Mesendoderm (in vitro differentiated cells): ENCODE measurements at regions not wholly inside any gene's neighbourhood (a gene's known extent, or its start where the extent isn't known, plus 50 kb on each side); places are given as distances from the start of the nearest gene placed in this dataset.

Experiments
- DNase-seq: peaks from one replicate; pipeline ENCODE4 v3.0.0; 2013
- H2AK5ac ChIP-seq: 2 replicates; pipeline ENCODE4 v1.6.1; 2013; ENCODE audit warnings: low read length, inconsistent platforms
- H2BK120ac ChIP-seq: 2 replicates; pipeline ENCODE4 v1.6.1; 2013; ENCODE audit warnings: low read depth, mild to moderate bottlenecking, low read length, moderate library complexity, mixed read lengths
- H2BK15ac ChIP-seq: replicated peaks from 2 replicates; pipeline ENCODE4 v1.6.1; 2013; ENCODE audit warnings: low read depth, mild to moderate bottlenecking, moderate library complexity
- H2BK5ac ChIP-seq: 2 replicates; pipeline ENCODE4 v1.6.1; 2013; ENCODE audit warnings: low read length, inconsistent platforms
- H3K18ac ChIP-seq: 2 replicates; pipeline ENCODE4 v1.6.1; 2013; ENCODE audit warnings: mild to moderate bottlenecking, low read length, mixed read lengths
- H3K23ac ChIP-seq: one replicate; pipeline ENCODE4 v1.6.1; 2013; ENCODE audit warnings: low read length
- H3K27ac ChIP-seq: 2 replicates; pipeline ENCODE4 v1.5.1; 2013; ENCODE audit warnings: low read depth, mild to moderate bottlenecking, inconsistent platforms, low read length, moderate library complexity
- H3K27me3 ChIP-seq: 2 replicates; pipeline ENCODE4 v1.6.1; 2013; ENCODE audit warnings: low read length, control low read depth, mild to moderate bottlenecking, inconsistent platforms; ENCODE audit not compliant: insufficient read depth, poor library complexity
- H3K36me3 ChIP-seq: 2 replicates; pipeline ENCODE4 v1.6.1; 2013; ENCODE audit warnings: low read length, inconsistent platforms; ENCODE audit not compliant: control insufficient read depth, insufficient read depth
- H3K4ac ChIP-seq: one replicate; pipeline ENCODE4 v1.6.1; 2013; ENCODE audit warnings: low read depth, mild to moderate bottlenecking, low read length, moderate library complexity
- H3K4me1 ChIP-seq: 2 replicates; pipeline ENCODE4 v1.6.1; 2013; ENCODE audit warnings: low read depth, low read length, inconsistent platforms; ENCODE audit not compliant: control insufficient read depth
- H3K4me2 ChIP-seq: 2 replicates; pipeline ENCODE4 v1.6.1; 2013; ENCODE audit warnings: low read length
- H3K4me3 ChIP-seq: 2 replicates; pipeline ENCODE4 v1.5.1; 2013; ENCODE audit warnings: mild to moderate bottlenecking, low read length
- H3K56ac ChIP-seq: one replicate; pipeline ENCODE4 v1.6.1; 2013; ENCODE audit warnings: low read length
- H3K79me1 ChIP-seq: 2 replicates; pipeline ENCODE4 v1.6.1; 2013; ENCODE audit warnings: low read length, inconsistent platforms
- H3K79me2 ChIP-seq: 2 replicates; pipeline ENCODE4 v1.6.1; 2013; ENCODE audit warnings: mild to moderate bottlenecking, low read length; ENCODE audit not compliant: control insufficient read depth, insufficient read depth
- H3K9ac ChIP-seq: 2 replicates; pipeline ENCODE4 v1.6.1; 2013; ENCODE audit warnings: low read length, inconsistent platforms
- H4K5ac ChIP-seq: one replicate; pipeline ENCODE4 v1.6.1; 2013; ENCODE audit warnings: low read length
- H4K8ac ChIP-seq: one replicate; pipeline ENCODE4 v1.6.1; 2013; ENCODE audit warnings: low read depth, mild to moderate bottlenecking, control low read depth, low read length, moderate library complexity
- WGBS: extraction: QIAGEN DNeasy Blood & Tissue Kit; methylation state at CpG from one replicate; pipeline ENCODE4 v1.1.7; 2013; ENCODE audit warnings: low lambda C conversion rate, missing lambda C conversion rate; ENCODE audit not compliant: insufficient coverage; ENCODE audit errors: extremely low coverage; 5-methylcytosine and 5-hydroxymethylcytosine counted together

GRCh38 chr2:147378403-147378802, 466.4 kb upstream of the ACVR2A start:
- H3K4me3 ChIP-seq = no peak overlapping the region
- no peaks in the 10 kb centered on the region for H3K36me3 ChIP-seq
- no CpG with 5 or more reads among the region's 1 CpG for WGBS
- H2BK15ac ChIP-seq = no peak overlapping the region
- H3K56ac ChIP-seq = no peak overlapping the region
- no peak overlapping the region for H3K27ac ChIP-seq
- no peak overlapping the region for H3K18ac ChIP-seq
- no peak overlapping the region for H3K4me2 ChIP-seq
- no peak overlapping the region for H2BK120ac ChIP-seq
- H3K23ac ChIP-seq = no peak overlapping the region
- no peak overlapping the region for H4K5ac ChIP-seq
- no peak overlapping the region for H3K9ac ChIP-seq
- no peak overlapping the region for H2AK5ac ChIP-seq
- DNase-seq = no peak
- H3K79me2 ChIP-seq = no peaks in the 10 kb centered on the region
- H4K8ac ChIP-seq = no peak overlapping the region
- H3K27me3 ChIP-seq = no peaks in the 10 kb centered on the region
- no peak overlapping the region for H3K4ac ChIP-seq
- no peak overlapping the region for H2BK5ac ChIP-seq
- H3K4me1 ChIP-seq = peaks cover 3% of the 10 kb centered on the region
- no peaks in the 10 kb centered on the region for H3K79me1 ChIP-seq

GRCh38 chr2:147375073-147375472, 469.8 kb upstream of the ACVR2A start:
- no peak overlapping the region for H3K4ac ChIP-seq
- H2BK15ac ChIP-seq = no peak overlapping the region
- H3K79me2 ChIP-seq = no peaks in the 10 kb centered on the region
- H3K23ac ChIP-seq = no peak overlapping the region
- H2BK120ac ChIP-seq = no peak overlapping the region
- no peaks in the 10 kb centered on the region for H3K79me1 ChIP-seq
- no peak overlapping the region for H3K4me2 ChIP-seq
- no peak overlapping the region for H3K56ac ChIP-seq
- no peak overlapping the region for H3K18ac ChIP-seq
- H3K9ac ChIP-seq = no peak overlapping the region
- H2BK5ac ChIP-seq = no peak overlapping the region
- no peak overlapping the region for H4K5ac ChIP-seq
- no peak overlapping the region for H4K8ac ChIP-seq
- no peak overlapping the region for H3K4me3 ChIP-seq
- no peak overlapping the region for H3K27ac ChIP-seq
- no peaks in the 10 kb centered on the region for H3K27me3 ChIP-seq
- H3K4me1 ChIP-seq = no peaks in the 10 kb centered on the region
- no peak for DNase-seq
- no peak overlapping the region for H2AK5ac ChIP-seq
- no peaks in the 10 kb centered on the region for H3K36me3 ChIP-seq
- WGBS = no CpG with 5 or more reads among the region's 1 CpG

GRCh38 chr2:147374423-147374811, 470.4 kb upstream of the ACVR2A start:
- H3K27ac ChIP-seq = no peak overlapping the region
- H3K4ac ChIP-seq = no peak overlapping the region
- H2BK120ac ChIP-seq = no peak overlapping the region
- no peak overlapping the region for H3K56ac ChIP-seq
- H4K5ac ChIP-seq = no peak overlapping the region
- H3K4me1 ChIP-seq = no peaks in the 10 kb centered on the region
- no peak overlapping the region for H3K4me2 ChIP-seq
- DNase-seq = no peak
- H2BK15ac ChIP-seq = no peak overlapping the region
- H2AK5ac ChIP-seq = no peak overlapping the region
- no peaks in the 10 kb centered on the region for H3K36me3 ChIP-seq
- no peak overlapping the region for H4K8ac ChIP-seq
- no peak overlapping the region for H3K4me3 ChIP-seq
- no peak overlapping the region for H3K9ac ChIP-seq
- no peak overlapping the region for H3K23ac ChIP-seq
- H2BK5ac ChIP-seq = no peak overlapping the region
- H3K18ac ChIP-seq = no peak overlapping the region
- H3K79me2 ChIP-seq = no peaks in the 10 kb centered on the region
- H3K79me1 ChIP-seq = no peaks in the 10 kb centered on the region
- H3K27me3 ChIP-seq = no peaks in the 10 kb centered on the region

GRCh38 chr2:147373800-147374422, 470.9 kb upstream of the ACVR2A start:
- no peak overlapping the region for H3K27ac ChIP-seq
- no peaks in the 10 kb centered on the region for H3K4me1 ChIP-seq
- no peaks in the 10 kb centered on the region for H3K79me2 ChIP-seq
- H3K23ac ChIP-seq = no peak overlapping the region
- no peak overlapping the region for H2BK120ac ChIP-seq
- H3K27me3 ChIP-seq = no peaks in the 10 kb centered on the region
- no peak overlapping the region for H2AK5ac ChIP-seq
- H3K9ac ChIP-seq = no peak overlapping the region
- H3K79me1 ChIP-seq = no peaks in the 10 kb centered on the region
- WGBS = no CpG with 5 or more reads among the region's 3 CpGs
- no peak overlapping the region for H4K5ac ChIP-seq
- no peak overlapping the region for H4K8ac ChIP-seq
- no peak overlapping the region for H3K18ac ChIP-seq
- H3K4ac ChIP-seq = no peak overlapping the region
- DNase-seq = no peak
- no peaks in the 10 kb centered on the region for H3K36me3 ChIP-seq
- no peak overlapping the region for H3K56ac ChIP-seq
- no peak overlapping the region for H2BK15ac ChIP-seq
- H3K4me2 ChIP-seq = no peak overlapping the region
- H3K4me3 ChIP-seq = no peak overlapping the region
- H2BK5ac ChIP-seq = no peak overlapping the region

GRCh38 chr2:147368306-147368705, 476.5 kb upstream of the ACVR2A start:
- Histone ChIP-seq H3K4me2 (no peak overlapping the region), H2BK120ac (no peak overlapping the region), H4K8ac (no peak overlapping the region), H3K36me3 (no peaks in the 10 kb centered on the region), H3K79me1 (no peaks in the 10 kb centered on the region), H3K56ac (no peak overlapping the region), H3K23ac (no peak overlapping the region), H3K18ac (no peak overlapping the region), H3K27ac (no peak overlapping the region), H3K4me1 (peaks cover 2% of the 10 kb centered on the region), H3K27me3 (no peaks in the 10 kb centered on the region), H3K79me2 (no peaks in the 10 kb centered on the region), H2BK15ac (no peak overlapping the region), H2AK5ac (no peak overlapping the region), H3K4me3 (no peak overlapping the region), H3K9ac (no peak overlapping the region), H2BK5ac (no peak overlapping the region), H4K5ac (no peak overlapping the region), H3K4ac (no peak overlapping the region)
- DNase-seq = no peak

- Histone ChIP-seq H2AK5ac (no peak overlapping the region), H3K4me3 (no peak overlapping the region), H3K23ac (no peak overlapping the region), H3K79me2 (no peaks in the 10 kb centered on the region), H3K27ac (no peak overlapping the region), H2BK120ac (peak overlapping the region; percentile 90), H3K4me2 (no peak overlapping the region), H2BK15ac (no peak overlapping the region), H3K56ac (no peak overlapping the region), H3K4ac (peak overlapping the region; percentile 70), H4K8ac (no peak overlapping the region), H3K27me3 (no peaks in the 10 kb centered on the region), H3K36me3 (no peaks in the 10 kb centered on the region), H3K79me1 (no peaks in the 10 kb centered on the region), H4K5ac (no peak overlapping the region), H3K9ac (no peak overlapping the region), H3K18ac (peak overlapping the region; percentile 87), H3K4me1 (peaks cover 2% of the 10 kb centered on the region), H2BK5ac (peak overlapping the region; percentile 1)
- no CpG with 5 or more reads among the region's 6 CpGs for WGBS
- no peak for DNase-seq
Measured at GRCh38 chr2:147366279-147366678, 478.6 kb upstream of the ACVR2A start.
